ENCODE measurements at regions not wholly inside any gene's neighbourhood (a gene's known extent, or its start where the extent isn't known, plus 50 kb on each side); places are given as distances from the start of the nearest gene placed in this dataset.
"Not testable (repeated sequence)": the region's sequence is repeated elsewhere in the genome, so short reads cannot be mapped to it uniquely, and the experiment has no call there.

DNA sequence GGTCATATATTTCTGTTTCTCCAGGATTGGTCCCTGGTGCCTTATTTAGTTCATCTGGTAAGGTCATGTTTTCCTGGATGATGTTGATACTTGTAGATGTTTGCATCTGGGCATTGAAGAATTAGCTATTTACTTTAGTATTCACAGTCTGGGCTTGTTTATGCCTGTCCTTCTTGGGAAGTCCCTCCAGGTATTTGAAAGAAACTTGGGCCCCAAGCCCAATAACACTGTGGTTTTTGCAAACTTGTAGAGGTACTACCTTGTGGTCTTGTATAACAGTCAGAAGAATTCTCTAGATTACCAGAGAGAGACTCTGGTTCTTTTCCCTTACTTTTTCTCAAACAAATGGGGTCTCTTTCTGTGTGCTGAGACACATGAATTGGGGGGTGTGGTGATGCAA lies 251.4 kb upstream of the B3GALT2 start:
- no peak for DNase-seq

DNA sequence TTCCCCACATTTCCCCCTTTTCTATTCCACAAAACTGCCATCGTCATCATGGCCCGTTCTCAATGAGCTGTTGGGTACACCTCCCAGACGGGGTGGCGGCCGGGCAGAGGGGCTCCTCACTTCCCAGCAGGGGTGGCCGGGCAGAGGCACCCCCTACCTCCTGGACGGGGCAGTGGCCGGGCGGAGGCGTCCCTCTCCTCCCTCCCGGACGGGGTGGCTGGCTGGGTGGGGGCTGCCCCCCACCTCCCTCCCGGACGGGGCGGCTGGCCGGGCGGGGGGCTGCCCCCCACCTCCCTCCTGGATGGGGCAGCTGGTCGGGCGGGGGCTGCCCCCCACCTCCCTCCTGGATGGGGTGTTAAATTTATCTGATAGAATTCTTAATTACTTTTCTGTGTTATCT lies 250.9 kb upstream of the B3GALT2 start:
- not testable (repeated sequence) for DNase-seq

DNA sequence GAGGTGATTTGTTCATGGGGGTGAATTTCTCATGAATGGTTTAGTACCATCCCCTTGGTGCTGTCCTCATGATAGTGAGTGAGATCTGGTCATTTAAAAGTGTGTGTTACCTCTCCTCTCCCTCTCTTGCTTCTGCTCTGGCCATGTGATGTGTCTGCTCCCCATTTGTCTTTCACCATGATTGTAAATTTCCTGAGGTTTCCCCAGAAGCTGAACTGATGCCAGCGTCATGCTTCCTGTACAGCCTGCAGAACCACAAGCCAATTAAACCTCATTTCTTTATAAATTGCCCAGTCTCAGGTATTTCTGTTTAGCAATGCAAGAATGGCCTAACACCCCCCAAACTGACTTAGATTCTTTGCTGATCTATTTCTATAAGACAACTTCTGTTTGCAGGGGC lies 249.4 kb upstream of the B3GALT2 start:
- no peak for DNase-seq

DNA sequence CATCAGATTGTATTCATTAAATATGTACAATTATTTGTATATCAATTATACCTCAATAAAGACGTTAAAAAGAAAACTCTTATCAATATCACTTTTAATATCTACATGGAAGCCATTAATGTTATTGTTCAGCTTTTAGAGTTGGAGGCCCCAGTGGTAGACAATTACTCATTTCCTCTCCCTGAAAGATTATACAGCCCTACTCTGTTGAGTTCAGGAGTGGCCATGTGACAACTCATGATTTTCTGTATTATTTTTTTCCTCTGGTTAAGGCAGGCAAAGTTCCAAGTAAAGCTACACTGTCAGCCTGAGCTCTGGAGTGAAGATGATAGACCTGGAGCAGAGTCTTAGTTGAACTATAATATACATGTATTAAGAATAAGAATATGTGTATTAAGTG lies 247.9 kb upstream of the B3GALT2 start:
- DNase-seq: no peak

DNA sequence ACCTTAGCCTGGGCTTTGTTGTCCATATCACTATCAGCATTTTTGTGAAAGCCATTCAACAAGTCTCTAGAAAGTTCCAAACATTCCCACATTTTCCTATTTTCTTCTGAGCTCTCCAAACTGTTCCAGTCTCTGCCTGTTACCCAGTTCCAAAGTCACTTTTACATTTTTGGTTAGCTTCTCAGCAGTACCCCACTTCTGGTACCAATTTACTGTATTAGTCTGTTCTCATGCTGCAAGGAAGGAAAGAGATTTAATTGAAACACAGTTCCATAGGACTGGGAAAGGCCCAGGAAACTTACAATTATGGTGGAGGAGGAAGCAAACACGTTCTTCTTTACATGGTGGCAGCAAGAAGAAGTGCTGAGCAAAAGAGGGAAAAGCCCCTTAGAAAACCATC lies 247.2 kb upstream of the B3GALT2 start:
- no peak for DNase-seq

DNA sequence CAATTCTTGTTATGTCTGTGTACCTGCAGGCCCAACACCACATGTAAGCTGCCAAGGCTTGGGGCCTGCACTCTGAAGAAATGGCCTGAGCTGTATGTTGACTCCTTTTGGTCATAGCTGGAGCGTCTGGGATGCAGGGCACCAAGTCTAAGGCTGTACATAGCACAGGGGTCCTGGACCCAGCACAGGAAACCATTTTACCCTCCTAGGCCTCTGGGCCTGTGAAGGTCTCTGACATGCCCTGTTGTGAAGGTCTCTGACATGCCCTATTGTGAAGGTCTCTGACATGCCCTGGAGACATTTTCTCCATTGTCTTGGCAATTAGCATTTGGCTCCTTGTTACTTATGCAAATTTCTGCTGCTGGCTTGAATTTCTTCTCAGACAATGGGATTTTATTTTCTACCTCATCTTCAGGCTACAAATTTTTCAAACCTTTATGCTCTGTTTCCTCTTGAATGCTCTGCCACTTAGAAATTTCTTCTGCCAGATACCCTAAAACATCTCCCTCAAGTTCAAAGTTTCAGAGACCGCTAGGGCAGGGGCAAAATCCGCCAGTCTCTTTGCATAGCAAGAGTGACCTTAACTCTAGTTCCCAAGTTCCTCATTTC lies 246.7 kb upstream of the B3GALT2 start:
- no peak for DNase-seq

DNA sequence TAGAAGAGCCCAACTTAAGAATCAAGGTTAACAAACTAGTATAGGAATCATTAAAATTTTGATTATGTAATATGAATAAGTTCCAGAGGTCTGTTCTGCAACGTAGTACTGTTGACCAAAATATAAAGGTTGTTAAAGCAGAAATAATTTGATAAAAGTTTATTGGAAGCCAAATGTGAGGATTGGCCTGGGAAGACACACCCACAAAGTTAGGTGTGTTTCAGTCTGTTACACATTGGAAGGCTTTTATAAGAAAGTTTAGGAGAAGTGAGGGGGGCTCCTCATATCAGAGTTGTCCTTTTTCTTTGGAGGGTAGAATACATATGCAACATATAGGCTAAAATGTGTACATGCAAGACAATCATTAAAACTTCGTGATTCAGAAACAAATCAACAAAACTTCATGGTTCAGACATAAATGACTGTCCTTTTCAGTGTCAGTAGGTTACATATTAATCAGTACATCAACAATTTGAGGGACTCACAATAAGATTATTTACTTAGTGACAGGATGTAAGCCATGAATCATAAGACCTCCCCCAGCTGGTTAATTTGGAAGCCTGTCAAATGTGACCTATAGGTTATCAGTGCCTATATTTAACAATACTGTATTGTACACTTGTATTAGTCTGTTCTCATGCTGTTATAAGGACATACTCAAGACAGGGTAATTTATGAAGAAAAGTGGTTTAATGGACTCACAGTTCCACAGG lies 245.0 kb upstream of the B3GALT2 start:
- no peak for DNase-seq

DNA sequence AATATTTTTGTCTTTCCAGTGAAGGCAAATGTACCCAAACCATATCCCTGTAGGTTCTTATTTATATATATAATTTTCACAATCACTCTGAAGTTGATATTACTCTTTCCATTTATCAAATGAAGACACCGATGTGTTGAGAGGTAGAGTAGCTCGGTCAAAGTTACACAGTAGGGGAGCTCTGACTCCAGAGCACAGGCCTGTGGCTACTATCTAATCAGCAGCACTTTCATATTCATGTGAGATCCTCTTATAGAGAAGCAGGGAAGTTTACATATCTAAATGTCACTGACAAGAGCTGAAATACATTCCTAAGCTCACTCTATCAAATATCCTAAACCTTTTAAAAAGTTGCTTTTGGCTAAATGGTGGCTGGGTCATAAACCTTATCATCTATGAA lies 241.1 kb upstream of the B3GALT2 start:
- no peak for DNase-seq

DNA sequence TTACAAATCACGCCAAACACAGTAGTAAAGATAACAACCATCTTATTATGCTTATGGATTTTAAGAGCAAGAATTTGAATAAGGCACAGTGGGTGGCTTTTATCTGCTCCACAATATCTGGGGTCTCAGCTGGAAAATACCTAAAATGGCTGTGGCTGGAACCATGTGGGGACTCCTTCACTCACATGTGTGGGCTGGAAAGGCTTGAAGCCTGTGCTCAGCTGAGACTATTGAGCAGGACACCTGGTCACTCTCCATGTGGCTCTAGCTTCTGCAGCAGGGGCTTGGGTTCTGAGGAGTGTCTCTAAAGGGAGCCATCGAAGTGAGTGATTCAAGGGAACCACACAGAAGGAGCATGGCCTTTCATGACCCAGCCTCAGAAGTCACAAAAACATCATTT lies 239.6 kb upstream of the B3GALT2 start:
- no peak for DNase-seq

DNA sequence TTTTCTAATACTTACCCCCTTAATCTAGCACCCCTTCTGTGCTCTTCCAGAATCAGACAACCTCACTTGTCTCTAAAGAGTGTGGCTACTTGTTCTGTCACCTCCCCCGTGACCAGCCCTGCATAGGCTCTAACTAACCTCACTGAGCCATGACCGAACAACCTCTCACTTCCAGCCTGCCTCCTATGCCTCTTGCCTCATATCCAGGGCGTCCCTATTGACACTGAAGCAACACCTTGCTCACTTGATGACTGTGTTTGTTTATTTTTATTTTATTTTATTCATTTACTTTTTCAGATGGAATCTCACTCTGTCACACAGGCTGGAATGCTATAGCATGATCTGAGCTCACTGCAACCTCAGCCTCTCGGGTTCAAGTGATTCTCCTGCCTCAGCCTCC lies 235.1 kb upstream of the B3GALT2 start:
- DNase-seq: no peak

DNA sequence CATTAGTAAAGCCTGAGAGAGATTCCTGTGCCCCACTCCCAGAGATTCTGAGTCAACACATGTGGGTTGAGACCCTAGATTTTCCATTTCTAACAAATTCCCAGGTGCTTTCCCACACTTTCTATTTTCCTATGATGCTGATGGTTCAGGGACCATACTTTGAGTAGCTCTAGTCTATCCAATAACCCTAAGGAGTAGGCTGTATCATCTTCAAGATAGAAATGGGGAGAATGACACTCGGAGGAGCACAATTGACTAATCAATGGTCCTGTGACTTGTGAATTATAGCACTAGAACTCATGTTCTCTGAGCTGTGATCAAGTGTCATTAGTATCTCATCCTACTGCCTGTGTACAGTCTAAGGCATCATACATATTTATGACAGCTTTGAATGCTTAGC lies 232.9 kb upstream of the B3GALT2 start:
- no peak for DNase-seq

DNA sequence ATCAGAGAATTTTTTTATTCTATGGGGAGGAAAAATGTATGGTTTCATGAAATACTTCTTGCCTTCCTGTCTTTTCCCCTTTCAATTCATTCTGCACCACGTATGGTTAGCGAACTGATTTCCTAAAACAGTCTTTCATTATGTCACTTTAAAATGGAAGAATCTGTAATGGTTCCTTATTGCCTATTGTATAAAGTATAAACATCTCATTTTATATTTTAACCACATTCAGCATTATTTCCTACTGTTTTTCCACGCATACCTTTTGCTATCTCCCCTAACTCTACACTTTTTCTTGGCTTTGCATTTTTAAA lies 232.3 kb upstream of the B3GALT2 start:
- no peak for DNase-seq

DNA sequence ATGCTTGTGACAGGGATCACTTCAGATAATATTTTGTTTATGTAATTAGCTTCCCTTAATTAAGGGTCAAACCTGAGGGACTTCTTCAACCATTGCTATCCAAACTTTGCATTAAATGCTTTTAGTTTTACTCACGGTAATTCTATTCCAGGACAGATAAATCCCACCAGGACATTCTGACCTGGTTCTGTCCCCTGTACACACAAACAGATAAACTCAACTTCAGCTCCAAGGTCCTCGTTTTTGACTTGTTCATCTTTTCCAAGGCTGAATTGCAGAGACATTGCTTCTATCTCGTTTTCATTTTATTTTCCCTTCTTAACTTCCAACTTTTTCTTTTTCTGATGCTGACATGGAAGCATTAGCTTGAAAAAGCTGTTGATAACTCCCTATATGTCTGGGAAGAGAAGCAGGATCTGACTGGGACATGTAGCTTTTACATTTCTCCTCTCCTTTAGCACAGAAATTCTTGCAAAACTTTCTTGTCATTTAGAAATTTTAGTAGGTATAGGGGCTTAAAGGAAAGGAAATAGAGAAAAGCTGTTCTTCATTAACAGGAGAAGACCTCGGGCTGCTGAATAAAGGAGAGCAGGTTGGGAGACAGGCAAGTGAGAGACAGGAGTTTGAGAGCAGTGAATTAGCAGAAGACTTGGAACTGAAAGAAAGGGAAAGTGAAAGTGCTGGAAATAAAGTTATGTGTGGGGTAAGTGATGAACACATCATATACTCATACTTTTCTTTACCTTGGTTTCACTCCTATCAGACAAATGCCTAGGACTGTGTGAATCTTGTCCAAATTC lies 231.7 kb upstream of the B3GALT2 start:
- no peak for DNase-seq

DNA sequence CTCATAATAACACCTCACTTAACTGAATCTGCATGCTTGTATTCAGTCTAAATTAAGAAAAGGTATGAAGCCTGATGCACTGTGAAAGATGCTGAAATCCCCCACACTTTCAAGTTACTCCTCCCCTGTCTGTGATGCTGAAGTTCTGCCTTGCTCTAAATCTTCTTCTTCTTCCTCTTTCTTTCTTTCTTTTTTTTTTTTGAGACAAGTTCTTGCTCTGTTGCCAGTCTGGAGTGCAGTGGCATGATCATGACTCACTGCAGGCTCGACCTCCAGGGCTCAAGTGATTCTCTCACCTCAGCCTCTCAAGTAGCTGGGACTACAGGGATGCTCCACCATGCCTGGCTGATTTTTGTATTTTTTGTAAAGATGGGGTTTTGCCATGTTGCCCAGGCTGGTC lies 231.0 kb upstream of the B3GALT2 start:
- DNase-seq: peak; percentile 22

DNA sequence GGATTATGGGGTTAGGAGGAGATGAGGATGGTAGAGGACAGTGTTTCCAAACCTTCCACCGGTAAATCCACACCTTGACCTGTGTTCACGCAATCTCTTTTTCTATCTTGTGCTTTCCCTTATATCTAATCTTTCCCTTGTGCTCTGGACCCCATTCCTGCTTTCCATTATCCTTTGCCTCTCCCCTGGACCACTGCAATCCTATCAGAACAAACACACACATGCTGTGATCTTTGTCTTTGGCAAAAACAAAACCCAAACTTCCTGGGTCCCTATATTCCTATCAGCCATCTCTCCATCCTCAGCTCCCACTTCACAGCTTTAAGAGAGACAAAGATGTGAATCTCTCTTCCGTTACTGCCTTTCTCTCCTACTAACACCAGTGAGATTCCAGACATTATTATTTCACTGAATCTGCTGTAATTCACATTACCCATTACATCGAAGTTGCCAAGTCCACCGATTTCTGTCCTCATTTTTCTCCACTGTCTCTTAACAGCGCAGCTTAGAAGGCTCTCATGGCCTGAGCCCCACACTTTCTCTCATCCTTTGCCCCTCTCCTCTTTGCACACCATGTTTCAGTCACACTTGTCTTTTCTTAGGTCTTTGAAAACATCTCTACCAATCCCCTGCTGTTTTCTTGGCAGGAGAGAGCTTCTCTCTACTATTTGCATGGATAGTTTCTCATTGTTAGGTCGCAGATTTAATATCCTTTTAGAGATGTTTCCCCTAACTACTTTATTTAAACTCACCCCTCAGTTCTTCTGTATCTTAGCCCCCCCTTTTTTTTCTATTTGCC lies 230.0 kb upstream of the B3GALT2 start:
- no peak for DNase-seq

DNA sequence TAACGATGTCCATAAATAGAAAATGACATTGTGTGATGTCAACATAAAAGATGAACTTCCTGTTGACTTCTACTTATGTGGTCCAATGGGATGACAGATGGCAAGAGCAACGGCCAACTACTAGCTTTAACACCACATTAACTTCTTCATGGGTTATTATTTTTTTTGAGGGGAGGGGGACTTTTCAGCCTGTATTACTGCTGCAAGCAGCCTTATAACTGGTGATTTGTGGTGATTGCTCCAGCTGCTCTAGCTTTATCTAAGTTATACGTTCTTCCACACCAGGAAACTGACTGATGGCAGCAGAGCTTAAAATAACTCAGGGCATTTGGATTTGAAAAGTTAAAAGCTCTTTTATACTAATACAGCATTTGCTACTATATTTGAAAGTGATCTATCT lies 228.8 kb upstream of the B3GALT2 start:
- DNase-seq: no peak

DNA sequence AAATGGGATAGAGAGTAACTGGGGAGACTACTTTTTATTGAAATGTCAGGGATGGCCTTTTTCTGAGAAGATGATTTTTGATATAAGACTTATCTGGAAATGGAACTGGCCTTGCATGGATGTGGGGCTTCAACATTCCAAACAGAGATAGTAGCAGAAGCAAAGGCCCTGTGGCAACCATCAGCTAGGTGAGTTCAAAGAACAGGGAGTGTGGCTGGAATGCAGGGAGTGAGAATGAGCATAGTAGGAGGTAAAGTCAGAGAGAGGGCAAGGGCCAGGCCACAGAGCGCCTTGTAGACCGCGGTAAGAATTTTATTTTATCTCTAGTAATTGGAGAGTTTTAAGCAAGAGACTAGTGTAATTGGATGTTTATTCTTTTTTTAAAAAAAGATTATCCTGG lies 227.0 kb upstream of the B3GALT2 start:
- no peak for DNase-seq

DNA sequence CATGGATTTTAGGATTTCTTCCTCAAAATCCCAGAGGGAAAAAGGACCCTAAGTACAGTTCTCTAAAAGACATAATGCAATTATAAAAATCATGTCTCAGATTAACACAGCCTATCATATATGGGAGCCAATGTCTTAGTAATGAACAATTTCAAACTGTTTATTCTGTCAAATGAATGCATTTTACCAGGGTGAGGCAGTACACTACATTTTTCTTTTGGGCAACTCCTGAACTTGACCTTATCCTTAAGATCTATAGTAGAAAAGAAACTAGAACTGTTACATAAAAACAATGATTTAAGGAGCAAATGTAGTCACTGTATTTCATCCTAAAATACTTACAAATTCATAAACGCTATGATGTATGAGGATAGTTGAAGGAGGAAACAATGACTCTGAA lies 226.3 kb upstream of the B3GALT2 start:
- no peak for DNase-seq

DNA sequence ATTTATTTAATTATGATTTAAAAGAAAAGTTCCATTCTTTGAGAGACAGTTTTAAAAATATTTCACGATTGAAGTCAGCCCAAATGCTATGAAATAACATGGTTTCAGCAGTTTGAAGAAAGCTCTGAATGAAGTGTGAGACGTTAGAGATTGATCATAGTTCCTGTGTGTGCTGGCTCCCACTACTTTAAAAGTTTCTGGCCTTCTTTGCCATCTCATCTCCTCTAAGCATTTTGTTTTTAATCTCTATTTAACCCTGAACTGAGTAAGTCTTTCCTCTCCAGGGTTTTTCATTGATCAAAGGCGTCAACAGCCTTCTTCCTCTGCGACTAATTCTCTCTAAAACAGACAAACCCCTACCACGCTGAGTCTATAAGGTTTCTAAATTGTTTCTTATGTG lies 225.3 kb upstream of the B3GALT2 start:
- no peak for DNase-seq

DNA sequence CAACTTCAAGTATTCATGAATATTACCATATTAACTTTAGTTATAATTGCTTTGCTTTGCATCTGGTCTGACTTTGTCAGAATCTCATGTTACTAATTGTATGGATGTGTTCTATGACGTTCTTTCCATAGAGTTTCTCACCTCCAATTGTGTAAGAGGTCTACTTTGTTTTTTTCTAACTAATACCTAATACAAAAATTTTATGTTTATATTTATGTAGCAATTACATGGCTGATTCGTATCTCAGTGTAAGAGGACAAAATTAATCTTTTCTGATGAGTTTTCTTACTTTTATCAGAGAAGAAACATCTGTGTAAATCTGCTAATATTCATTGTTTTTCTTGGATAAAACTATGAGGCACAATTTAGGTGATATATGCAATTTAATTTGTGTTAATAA lies 224.8 kb upstream of the B3GALT2 start:
- no peak for DNase-seq

DNA sequence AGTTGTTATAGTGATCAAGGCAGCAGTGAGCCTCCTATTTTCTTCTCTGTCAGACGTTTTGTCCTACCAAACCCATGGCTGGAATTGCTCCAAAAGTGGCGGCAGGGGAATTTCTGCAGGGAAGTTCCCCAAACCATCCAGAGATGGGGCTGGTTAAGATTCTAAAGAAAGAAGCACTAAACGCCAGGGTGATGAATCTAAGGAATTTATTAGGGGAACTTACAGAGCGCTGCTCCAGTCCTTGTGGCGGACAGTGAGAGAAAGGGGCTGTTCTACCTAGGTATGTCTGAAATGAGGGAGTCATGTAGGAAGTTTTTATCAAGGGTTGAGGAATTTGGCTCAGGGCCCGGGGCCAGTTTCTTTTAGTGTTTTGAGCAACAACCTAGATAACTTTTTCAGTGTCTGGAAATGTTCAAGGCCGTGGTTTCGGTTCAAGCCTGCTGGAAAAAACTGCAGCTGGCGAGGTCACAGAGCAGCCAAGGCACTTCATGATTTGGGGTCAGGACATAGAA lies 222.4 kb upstream of the B3GALT2 start:
- DNase-seq: no peak

DNA sequence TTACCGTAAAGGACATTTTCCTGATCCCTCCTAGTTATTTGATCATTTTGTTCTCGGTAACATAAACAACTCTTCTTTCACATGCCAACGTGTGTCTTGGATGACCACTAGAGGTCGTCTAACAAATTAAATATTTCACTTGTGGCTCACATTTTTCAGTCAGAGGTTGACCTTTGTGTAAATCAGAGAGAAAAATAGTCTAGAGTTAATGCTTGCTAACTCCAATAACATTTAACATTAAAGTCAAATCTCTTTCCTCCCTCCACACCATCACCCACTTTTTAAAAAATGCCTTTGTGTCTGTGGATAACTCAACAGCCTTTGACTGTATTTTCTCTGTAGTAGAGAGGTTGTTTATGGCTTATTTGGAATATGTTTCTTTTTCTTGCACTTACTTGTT lies 220.5 kb upstream of the B3GALT2 start:
- no peak for DNase-seq

DNA sequence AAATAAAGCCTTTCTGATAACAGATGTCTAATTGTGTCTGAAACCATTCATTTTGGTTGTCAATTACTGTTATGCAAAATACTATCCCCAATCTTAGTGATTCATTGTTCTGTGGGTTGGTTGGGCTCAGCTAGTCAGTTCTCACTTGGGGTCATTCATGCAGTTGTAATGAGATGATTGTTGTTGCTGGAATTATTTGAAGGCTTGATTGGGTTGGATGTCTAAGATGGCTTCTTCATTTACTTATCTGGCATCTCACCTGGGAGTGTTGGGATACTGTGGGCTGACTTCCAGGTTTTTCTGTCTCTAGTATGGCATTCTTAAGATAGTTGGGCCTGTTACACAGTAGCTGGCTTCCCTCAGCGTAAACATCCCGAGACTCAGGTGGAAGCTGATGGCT lies 217.8 kb upstream of the B3GALT2 start:
- no peak for DNase-seq

All from activated CD8-positive, alpha-beta memory T cell treated with anti-CD3 and anti-CD28 coated beads, Interleukin-2, amount 50 U/mL, for 4 hours (primary cell).